Activated effector memory CD4-positive, alpha-beta T cell treated with anti-CD3 and anti-CD28 coated beads, Interleukin-2, amount 50 U/mL, for 16 hours (primary cell): ENCODE measurements at regions not wholly inside any gene's neighbourhood (a gene's known extent, or its start where the extent isn't known, plus 50 kb on each side); places are given as distances from the start of the nearest gene placed in this dataset.

Source experiments
- DNase-seq: peaks from one replicate; pipeline ENCODE4 v3.0.0-alpha.2; 2020

DNA sequence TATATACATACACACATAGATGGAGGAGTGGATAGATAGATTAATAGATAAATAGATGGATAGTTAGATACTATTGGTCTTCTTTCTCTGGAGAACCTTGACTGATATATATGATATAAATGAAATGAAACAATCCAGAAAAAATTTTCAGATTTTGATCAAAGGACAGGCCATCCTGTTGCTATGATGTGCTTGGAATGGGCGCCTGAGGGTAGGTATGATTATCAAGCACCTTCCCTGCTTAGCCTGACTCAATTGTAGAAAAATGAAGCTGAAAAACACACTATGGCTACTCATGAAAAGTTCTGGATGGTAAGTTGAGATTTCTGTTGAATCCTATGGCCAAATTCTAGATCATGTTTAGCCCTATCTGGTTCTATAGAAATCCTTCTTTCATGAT lies 266.5 kb upstream of the KLF4 start:
- no peak for DNase-seq

DNA sequence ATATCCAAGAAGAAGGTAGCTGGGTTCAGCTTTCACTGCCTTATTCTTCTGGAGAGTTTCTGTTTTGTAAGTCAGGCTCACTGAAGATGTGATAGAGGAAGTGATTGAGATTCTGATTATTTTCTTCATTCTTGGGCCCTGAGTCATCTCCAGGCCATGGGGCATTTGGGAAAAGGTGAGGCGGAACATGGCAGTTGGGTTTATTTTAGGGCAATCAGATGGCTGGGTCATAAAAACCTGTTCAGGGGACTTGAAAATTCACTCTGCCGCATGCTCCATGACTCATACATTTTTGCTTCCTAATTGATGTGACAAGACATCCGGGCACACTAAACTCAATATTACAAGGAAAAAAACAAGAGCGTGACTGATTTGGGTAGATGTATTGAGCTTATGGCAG lies 265.7 kb upstream of the KLF4 start:
- DNase-seq, result no peak

DNA sequence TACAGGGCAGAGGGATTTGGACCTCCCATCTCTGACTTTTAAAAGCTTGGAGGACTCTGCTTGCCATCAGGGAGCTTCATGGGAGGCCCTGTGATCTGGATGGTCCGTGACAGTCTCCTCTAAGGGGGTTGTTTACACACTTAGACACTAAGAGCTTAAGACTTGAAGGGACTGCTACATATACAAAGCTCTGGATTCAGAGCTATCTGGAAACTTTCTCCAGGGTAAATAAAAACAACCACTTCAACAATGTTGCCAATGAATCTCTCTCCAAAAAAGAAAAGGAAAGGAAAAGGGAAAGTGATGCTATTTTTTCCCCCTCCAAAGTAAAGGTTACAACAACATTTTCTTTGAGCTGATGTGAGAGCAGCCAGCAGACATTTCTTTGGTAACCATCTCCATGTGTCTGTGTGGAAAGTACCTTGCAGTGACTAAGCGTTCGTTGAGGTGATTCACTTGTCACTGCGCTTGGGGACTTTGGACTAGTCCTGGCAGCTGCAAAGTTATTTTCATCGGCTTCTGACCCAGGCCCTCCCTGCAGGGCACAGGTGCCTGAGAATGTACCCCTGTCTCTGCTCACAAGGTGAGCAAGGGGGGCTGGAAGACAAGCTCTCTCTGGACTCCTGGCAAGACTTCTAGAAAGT lies 262.1 kb upstream of the KLF4 start:
- no peak for DNase-seq

DNA sequence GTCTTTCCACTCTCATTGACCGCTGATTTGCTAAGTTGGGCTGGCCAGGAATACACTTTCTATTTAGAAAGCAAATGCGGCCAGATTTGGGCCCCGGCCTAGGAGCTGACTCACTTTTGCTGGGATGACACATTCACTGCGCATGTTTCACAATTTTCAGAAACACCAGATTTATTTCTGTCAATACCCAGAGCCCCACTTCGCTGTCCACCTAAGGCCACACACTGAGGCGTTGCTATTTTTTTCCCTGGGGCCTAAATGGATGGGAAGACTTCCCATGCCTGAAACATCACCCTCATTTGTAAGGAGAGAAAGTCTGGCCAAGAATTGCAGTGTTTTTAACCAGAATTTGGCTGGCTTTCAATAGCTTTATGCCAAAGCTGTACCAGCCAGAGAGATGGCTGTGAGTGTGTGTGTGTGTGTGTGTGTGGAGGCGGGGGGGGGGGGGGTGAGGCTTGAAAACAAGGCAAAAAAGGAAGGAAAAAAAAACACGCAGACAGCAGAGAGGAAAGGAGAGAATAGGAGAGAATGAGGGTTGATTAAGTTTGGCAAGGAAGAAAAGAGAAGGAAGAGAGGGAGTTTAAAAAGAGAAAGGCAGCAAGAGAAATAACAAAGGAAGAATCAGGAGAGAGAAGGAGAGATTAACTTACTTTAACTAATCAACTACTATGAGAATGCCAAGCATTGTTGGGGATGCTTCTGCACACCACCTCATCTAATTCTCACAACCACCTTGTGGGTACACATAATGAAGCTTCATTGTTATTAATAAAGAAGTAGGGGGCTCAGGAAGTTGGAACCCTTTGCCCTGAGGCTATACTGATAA lies 261.4 kb upstream of the KLF4 start:
- DNase-seq, result no peak

DNA sequence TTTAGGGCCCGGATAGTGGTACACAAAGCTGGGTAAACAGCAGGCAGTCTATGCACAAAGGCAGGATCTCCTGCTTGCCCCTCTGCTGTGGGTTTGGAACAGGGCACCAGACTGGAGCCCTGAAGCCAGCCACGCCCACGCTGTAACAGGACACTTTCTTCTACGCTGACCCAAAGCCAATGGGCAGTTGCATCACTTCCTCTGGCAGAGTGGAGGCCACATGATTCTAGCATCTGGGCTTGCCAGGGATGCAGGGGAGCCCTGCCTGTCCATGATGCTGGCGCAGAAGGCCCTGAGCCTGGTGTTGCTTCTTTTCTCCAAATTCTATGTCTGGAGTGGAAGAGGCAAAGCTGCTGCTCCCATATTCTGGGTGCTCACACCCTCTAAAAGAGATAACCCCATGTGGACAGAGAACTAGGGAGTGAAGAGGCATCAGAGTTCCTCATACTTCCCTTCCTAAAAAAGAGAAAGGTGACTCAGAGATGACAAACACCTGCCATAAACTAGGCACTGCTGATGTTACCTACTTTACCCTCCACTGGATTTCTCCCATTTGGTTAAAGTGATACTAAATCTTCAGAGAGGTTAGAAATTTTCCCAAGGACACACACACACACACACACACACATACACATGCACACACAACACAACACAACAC lies 260.3 kb upstream of the KLF4 start:
- no peak for DNase-seq

DNA sequence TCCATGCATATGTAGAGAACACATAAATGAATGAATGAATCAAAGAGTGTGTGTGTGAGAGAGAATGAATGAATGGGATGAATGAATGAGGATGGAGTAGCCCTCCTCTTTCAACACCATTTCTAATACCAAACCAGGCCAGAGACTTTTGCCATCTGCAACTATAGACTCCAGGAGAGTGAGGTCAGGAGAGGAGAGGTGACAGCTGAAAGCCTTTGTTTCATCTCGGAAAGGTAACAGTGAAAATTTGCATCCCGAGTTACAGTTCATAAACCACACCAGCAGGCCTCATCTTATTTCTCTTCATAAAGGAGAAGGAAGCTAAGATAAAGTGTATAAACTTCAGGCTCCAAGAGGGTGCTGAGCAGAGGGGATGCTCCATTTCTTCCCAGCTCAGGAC lies 255.3 kb upstream of the KLF4 start:
- DNase-seq, result no peak

DNA sequence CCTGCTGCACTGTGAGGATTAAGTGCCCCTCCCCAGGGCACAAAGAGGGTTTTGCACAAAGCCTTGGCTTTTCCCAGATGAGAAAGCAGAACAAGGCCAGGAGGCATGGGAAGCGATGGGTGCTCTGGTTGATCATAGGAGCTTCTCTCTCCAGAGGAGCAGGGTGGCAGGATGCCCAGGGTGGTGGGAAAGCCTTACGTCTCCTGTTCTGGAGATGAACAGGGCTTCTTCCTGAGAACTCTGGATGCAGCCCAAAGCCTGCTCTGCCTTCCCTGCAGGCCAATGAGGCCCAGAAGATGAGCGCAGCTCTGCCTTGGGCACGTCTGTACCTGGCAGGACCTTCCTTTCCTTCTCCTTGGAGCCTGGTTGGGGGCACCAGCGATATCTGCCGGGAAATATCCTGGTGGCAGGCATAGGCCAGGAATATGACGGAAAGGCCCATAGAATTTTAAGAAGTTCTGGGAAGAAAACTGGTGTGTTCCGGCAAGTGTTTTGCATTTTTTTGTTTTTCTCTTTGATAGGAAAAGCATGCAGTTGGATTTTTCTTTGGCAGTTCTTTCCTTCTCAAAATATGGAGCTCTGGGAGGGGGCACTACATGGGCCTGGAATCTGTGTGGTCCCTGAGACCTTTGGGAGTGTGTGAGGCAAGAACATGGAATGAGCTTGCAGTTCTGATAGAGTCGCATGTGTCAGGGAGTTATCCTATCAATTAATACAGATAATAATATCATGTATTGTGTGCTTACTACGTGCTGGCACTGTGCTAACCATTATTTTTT lies 253.2 kb upstream of the KLF4 start:
- DNase-seq, result no peak

DNA sequence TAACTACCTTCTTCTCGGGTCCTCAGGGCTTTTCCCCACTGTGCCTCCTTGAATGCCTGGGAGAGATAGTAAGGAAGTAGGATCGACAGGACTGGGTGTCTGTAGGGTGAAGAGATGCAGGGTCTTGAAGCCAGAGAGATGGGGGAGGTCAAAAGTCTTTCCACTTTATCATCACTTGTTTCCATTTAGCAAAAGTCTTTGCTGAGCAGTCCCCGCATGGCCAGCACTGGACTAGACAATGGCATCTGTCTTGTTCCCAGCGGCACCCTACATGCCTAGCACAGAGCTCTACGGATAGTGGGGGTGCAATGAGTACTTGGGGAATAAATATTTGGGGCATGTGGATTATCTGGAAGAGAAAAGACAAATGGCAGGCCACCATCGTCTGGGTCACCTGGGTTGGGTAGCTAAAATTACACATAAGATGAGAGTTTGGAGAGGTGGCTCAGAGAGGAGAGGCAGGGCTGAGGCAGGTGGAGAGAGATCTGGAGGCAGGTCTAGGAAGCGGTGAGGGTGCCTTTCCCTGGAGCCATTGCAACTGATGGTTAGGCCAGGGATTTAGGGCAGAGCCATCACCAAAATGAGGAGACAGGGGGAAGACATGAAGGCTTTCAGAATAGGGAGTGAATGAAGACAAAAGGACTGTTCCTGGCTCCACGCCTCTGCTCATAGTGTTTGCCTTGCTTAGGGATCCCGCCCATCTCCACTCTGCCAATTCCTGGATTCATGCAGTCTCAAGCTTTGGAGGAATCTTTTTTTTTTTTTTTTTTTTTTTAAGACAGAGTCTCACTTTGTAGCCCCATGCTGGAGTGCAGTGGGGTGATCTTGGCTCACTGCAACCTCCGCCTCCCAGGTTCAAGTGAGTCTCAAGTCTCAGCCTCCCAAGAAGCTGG lies 250.8 kb upstream of the KLF4 start:
- no peak for DNase-seq

DNA sequence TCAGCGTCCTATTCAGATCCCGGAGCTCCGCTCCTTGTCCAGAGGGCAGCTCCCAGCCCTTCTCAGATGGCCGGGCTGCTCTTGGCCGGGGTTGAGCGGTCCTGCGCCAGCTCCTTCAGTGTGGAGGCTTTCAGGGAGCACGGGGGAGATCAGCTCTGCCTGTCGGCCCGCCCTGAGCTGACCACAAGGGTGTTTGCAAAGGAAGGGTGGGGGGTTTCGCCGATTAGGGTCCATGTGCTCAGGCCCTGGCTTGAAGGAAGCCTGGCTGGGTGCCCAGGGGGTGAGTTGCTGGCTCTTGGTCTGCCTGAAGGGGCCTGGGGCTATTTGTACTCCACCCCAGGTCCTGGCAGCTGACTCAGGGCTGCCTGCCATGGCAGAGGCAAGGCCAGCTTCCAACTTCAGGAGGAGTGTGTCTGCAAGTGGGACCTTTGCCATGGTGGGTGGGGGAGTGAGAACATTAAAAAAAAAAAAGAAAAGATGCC lies 250.1 kb upstream of the KLF4 start:
- DNase-seq, result no peak

DNA sequence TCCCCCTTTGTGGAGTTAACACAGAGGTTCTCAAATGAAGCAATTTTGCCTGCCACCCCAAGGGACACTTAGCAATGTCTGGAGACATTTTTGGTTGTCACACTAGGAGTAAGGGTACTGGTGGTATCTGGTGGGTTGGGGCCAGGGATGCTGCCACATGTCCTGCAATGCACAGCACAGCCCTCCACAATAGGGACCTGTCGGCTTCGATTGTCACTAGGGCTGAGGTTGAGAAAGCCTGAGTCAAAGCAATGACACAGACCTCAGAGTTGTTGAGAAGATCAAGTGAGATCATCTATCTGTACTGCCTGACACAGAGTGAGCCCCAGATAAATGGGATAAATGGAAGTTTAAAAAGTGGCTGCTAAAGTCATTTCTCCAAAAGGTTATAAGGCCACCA lies 249.2 kb upstream of the KLF4 start:
- DNase-seq, result no peak

DNA sequence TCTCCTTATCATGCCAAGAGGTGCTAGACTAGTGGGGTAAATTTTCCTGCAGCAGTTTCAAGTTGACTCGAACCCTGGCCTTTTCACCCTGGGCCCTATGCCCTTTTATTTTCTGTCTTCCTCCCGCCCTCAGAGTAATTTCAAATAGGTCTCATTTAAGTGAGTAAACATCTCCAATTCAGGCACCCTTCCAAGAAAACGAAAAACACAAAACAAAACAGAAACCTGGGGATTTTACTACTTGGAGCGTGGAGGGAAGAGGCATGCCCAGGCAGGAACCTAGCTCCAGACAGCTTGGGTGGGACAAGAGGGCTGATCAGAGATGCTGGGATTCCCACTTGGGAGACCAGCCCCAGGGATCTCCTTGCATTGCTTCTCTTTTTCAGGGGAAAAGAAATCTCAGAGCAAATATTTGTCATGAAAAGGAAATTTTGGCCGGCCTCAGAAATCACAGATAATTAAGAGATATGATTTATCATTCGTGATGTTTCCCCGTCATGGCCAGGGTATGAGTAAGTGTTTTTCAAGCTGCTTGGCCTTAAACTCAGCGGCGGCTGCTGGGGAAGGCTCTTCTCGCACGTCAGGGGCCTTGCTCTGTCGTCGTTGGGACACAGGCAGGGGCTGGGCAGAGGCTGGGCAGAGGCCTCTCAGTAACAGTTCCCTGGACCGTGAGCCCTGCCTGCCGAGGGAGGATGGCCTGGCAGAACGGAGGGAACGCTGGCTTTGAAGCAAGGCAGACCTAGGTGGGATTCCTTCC lies 248.6 kb upstream of the KLF4 start:
- DNase-seq, result no peak

DNA sequence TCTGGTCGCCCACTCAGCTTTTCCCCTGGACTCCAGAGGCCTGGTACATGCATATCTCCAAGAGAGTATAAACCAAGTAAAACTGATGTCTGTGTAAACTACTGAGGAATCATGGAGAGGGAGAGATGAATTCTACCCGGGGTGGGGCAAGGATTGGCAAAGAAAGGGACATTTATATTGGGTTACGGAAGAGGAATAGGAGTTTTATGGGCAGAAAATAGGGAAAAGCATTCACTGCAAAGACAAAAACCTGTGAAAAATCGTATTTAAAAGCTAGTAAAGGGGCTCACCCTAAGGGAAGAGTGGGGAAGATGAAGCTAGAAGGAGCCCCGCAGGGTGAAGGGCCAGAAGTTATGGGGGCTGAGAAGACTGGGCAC lies 248.0 kb upstream of the KLF4 start:
- DNase-seq, result no peak

DNA sequence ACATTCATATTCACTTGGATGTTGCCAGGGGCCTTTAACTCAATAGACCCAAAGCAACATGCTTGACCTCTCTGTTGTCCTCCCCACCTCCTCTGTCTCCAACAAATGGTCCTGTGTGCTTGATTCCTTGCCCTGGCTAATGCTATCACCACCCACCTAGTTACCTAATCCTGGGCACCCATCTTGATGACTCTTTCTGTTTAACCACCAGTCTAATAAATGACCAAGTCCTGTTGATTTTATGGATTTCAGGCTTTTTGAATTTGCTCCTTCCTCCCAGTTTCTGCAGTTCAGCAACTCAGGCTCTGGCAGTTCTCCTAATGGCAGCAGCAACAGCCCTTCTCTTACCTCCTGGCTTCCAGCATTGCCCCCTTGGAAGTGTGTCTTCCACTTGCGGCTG lies 246.3 kb upstream of the KLF4 start:
- DNase-seq, result no peak

DNA sequence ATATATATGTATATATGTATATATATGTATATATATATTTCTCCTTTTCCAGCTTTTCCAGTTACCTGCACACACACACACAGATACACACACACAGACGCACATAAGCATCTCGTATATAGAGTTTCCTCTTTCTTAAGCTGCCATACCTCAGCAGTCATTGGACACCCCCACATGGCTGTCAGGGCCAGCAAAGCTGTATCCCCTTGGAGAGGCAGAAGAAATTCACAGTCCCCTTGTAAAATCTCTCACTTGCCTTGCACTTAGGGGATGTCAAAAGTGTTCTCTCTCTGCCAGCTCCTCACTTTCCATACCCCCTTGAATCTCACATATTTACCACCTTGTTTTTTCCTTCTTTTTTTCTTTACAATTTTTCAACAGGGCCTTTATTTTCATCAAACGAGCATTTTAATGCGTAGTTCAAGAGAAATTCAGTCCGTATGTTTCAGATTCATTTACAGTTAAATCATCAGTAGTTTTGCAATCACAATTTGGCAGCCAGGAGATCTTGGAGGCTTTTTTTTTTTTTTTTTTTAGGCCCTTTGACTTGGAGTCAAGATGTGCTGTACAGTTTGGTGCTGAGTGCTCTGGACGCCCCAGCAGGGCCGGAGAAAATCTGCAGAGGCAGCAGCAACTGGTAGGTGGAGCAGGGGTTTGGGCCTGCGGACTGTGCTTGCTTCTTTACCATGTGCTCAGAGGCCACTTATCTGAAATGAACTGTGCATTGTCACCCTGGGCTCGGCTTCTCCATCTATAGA lies 244.9 kb upstream of the KLF4 start:
- DNase-seq, result no peak

DNA sequence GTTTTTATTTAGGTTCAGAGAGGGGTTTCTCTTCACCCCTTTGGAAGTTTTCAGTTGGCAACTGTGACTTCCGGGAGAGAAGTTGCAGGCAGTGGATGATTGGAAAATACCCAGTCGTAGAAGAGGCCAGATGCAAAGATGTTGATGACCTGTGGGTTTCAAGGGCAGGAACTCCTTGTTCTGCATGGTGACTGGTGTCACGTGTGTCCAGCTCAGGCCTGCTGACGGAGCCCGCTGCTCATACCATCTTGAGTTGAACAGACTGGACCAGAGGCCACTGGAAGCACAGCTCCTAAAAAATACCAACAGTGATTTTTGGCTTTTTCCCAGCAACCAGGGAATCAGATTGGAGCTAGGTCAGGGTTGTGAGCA lies 243.9 kb upstream of the KLF4 start:
- no peak for DNase-seq

DNA sequence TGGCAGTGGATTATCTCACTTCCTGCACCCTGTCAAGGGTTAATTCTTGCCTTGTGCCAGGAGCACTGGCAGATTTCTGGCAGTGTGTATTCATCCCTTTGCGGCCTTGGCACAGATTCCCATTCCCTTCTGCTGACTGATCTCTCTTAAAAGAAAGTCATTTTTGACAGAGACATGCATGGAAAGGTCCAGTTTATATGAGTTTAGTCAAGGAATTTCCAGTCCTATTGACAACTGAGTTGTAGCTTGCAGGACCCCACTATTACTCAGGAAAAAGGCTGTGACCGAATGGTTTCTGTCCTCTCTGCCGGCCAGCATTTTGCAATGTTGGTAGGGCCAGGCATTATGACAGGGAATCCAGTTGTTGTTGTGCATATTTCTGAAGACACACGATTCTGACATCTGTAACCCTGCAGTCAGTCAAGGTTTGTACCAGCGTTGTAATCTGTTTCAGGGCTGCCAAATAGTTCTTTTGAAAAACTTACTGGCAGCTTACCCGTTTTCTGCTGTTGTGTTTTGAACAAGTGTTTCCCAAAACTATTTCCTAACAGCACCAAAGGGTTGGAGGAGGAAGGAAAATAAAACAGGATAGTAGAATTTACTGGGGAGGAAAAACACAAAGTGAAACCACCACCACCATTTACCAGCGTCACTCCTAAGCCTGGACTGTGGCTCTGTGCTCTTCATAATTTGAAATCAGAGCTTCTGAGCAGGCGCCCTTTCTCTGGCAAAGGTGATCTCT lies 243.4 kb upstream of the KLF4 start:
- DNase-seq, result no peak

DNA sequence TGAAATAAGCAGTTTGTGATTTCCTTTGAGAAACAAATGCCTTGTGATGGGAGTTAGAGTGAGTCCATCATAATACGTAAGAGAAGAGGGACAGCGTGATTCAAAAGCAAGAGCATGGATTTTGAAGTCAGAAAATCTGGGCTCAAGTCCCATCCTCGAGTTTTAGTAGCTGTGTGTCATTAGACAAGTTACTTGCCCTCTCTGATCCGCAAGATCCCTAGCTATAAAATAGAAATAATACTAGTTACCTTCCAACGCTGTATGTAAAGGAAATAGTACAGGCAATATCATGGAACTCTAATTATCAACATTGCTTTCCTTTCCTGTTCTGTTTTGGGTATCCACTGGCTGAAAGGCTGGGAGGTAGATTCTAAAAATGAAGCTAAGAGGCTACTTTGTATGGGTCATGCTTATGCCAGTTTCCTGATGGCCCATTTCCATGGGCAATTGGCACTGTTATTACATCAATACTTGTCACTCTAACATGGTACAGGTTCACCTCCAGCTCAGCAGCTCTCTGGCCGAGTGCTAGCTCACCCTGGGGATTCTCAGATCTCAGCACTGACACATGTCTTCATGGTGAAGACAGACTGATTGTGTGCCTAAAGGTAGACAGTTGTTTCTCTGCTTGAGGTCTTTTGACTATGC lies 241.7 kb upstream of the KLF4 start:
- DNase-seq, result no peak

DNA sequence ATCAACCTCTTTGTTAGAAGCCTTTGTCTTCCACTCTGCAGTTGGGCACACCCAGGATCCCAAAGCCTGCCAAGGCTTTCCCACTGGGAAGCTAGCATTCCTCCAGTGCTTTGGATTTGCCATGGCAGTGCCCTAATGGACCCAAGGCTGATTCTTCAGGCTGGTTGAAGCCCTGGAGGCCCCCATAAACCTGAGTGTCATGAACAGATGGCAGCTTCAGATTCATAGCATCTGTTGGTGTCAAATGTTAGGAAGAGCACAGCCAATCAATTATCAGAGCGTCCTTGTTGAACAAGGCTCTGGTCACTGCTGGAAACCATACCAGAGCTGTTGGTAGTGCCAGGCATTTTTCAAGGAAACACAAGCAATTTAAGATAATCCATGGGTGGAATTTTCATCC lies 241.1 kb upstream of the KLF4 start:
- DNase-seq, result no peak

DNA sequence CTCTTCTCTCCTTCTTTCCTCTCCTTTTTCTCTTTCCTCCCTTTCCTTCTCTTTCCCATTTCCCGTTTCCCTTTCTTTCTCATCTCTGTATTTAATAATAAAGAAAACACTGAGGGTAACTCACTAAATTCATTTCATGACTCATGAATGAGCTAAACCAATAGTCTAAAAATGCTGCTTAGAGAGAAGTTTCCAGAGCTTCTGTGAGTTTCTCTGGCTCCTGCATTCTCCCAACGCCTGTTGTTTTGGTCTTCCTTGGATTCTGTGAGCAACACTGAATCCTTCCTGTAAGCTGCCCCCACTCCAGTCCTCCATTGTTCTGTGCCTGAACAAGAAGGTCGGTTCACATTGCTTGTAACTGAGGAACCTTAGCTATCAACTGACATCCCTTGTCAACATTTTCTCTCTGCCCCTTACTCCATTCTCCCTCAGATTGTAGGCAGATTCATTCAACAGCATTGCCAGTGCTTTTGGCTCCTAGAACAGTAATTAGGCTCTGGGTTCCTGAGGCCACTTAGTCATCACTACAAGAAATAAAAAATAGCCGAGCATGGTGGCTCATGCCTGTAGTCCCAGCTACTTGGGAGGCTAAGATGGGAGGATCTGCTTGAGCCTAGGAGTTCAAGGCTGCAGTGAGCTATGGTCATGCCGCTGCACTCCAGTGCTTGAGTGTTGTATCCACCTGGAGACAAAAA lies 237.7 kb upstream of the KLF4 start:
- no peak for DNase-seq
